ENCODE measurements at regions not wholly inside any gene's neighbourhood (a gene's known extent, or its start where the extent isn't known, plus 50 kb on each side); places are given as distances from the start of the nearest gene placed in this dataset.

GRCh38 chr4:42716996-42717395, 60.1 kb upstream of the ATP8A1 start:
- no peak for TF ChIP-seq CTCF (IDR thresholded peaks at IDR 0.05)
- no peak for TF ChIP-seq ATF2 (CRISPR knock-in tag; IDR thresholded peaks at IDR 0.05; ENCODE audit: borderline replicate concordance, low read depth)
- no peak for TF ChIP-seq E2F4 (CRISPR knock-in tag; IDR thresholded peaks at IDR 0.05; ENCODE audit: borderline replicate concordance, low read depth)
- TF ChIP-seq IRF2 (CRISPR knock-in tag; IDR thresholded peaks at IDR 0.05; ENCODE audit: borderline replicate concordance, low read depth) = no peak

All from WTC11 (cell line).